ENCODE measurements at regions not wholly inside any gene's neighbourhood (a gene's known extent, or its start where the extent isn't known, plus 50 kb on each side); places are given as distances from the start of the nearest gene placed in this dataset.

DNA sequence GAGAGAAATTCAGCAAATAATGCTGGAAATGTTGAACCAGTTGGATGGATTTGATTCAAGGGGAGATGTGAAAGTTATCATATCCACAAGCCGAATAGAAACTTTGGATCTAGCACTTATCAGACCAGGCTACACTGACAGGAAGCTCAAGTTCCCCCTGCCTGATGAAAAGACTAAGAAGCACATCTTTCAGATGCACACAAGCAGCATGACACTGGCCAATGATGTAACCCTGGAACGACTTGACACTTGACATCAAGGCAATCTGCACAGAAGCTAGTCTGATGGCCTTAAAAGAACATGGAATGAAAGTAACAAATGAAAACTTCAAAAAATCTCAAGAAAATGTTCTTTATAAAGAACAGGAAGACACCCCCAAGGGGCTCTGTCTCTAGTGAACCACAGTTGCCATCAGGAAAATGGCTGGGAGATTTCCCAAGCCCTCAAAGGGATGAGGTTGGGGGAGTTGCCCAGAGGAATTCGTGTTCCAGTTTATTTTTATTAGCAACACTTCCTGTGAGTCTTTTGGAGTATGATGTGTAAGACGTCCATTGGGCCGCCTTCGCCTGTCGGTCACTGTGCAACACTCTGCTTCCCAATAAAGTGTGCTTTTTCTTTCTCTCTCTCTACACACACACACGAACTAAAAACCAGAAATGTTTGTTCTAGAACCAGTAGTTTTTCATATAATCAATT is 200.0 kb downstream of the HIBADH start:
- TF ChIP-seq, protein P1, sequence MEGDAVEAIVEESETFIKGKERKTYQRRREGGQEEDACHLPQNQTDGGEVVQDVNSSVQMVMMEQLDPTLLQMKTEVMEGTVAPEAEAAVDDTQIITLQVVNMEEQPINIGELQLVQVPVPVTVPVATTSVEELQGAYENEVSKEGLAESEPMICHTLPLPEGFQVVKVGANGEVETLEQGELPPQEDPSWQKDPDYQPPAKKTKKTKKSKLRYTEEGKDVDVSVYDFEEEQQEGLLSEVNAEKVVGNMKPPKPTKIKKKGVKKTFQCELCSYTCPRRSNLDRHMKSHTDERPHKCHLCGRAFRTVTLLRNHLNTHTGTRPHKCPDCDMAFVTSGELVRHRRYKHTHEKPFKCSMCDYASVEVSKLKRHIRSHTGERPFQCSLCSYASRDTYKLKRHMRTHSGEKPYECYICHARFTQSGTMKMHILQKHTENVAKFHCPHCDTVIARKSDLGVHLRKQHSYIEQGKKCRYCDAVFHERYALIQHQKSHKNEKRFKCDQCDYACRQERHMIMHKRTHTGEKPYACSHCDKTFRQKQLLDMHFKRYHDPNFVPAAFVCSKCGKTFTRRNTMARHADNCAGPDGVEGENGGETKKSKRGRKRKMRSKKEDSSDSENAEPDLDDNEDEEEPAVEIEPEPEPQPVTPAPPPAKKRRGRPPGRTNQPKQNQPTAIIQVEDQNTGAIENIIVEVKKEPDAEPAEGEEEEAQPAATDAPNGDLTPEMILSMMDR (IDR thresholded peaks at IDR 0.05; ENCODE audit: low read length) = no peak
- TF ChIP-seq EZH2 (optimal IDR thresholded peaks at IDR 0.05; ENCODE audit: low read depth, low read length) (no peak), EZH2phosphoT487 (IDR thresholded peaks at IDR 0.05; ENCODE audit: low read length) (no peak)

Data from MM.1S (cell line).